HepG2 (cell line): ENCODE measurements at regions not wholly inside any gene's neighbourhood (a gene's known extent, or its start where the extent isn't known, plus 50 kb on each side); places are given as distances from the start of the nearest gene placed in this dataset.

Experiments
- ATAC-seq: fragments of 200-7000 bp; cut with Tn5 transposase; 3 replicates; pipeline ENCODE4 v1.9.1; 2020; ENCODE audit warnings: mild to moderate bottlenecking, moderate library complexity
- BruUV-seq: library from RNA; stranded (reverse); fragments of 400-500 nt; replicated peaks from 2 replicates; lab custom pipeline; 2021; lab: Mats Ljungman, UMichigan
- CTCF ChIA-PET: fragments of 300-600 bp; formaldehyde crosslinking; extraction: SDS; loops from one replicate; lab custom pipeline; 2021; ENCODE audit warnings: low total read pairs, inconsistent platforms, low intra/inter-chr PET ratio; lab: Yijun Ruan, JAX
- POLR2A ChIA-PET: fragments of 350-600 bp; sonication (Branson Sonifier 250); formaldehyde crosslinking; loops from one replicate; lab custom pipeline; 2020; ENCODE audit warnings: antibody characterized with exemption, inconsistent platforms; lab: Yijun Ruan, JAX
- DNase-seq: peaks from one replicate; pipeline ENCODE4 v3.0.0-alpha.2; 2015; ENCODE audit warnings: low spot score
- FAIRE-seq: peaks from 3 replicates; lab custom pipeline; 2011; peaks lifted over from hg19 to GRCh38; lab: Jason Lieb, UNC
- H2AFZ ChIP-seq: one replicate; pipeline ENCODE4 v1.6.1; 2011; ENCODE audit warnings: low read length, inconsistent platforms
- H3K27ac ChIP-seq: fragments of 300-600 bp; 3 replicates; pipeline ENCODE4 v1.8.0; 2011; ENCODE audit warnings: mixed run types, mild to moderate bottlenecking, mixed read lengths, low read length, inconsistent platforms; ENCODE audit not compliant: insufficient read depth; ENCODE audit errors: extremely low read length
- H3K27me3 ChIP-seq, 2 experiments: fragments of 200-600 bp in 1 of 2; 2 replicates in 1 of 2; 3 replicates in 1 of 2; pipeline versions ENCODE4 v1.6.0 to v1.8.0; 2011; ENCODE audit warnings: low read length in 2 of 2, mild to moderate bottlenecking in 2 of 2, moderate library complexity in 2 of 2, inconsistent platforms in 1 of 2; ENCODE audit not compliant: insufficient read depth in 2 of 2, control insufficient read depth in 1 of 2
- H3K36me3 ChIP-seq, 2 experiments: fragments of 200-600 bp in 1 of 2; replicated peaks in 1 of 2; 2 replicates in 1 of 2; 3 replicates in 1 of 2; pipeline versions ENCODE4 v1.5.1 to v1.8.0; 2011; ENCODE audit warnings: low read length in 2 of 2, inconsistent platforms in 1 of 2; ENCODE audit not compliant: insufficient read depth in 2 of 2, control insufficient read depth in 1 of 2
- H3K4me1 ChIP-seq: 2 replicates; pipeline ENCODE4 v1.5.1; 2012; ENCODE audit warnings: low read length, inconsistent platforms; ENCODE audit not compliant: insufficient read depth
- H3K4me2 ChIP-seq: 2 replicates; pipeline ENCODE4 v1.6.0; 2011; ENCODE audit warnings: low read depth, low read length, inconsistent platforms
- H3K4me3 ChIP-seq, 3 experiments: fragments of 200-600 bp in 1 of 3; sonication (generic), shearing (Covaris generic) in 1 of 3; replicated peaks in 1 of 3; 2 replicates each; pipeline ENCODE4 v1.5.1; 2011 to 2016; ENCODE audit warnings: low read length in 3 of 3, inconsistent platforms in 2 of 3, low read depth in 2 of 3, mild to moderate bottlenecking in 2 of 3, control low read depth in 1 of 3, mixed read lengths in 1 of 3; ENCODE audit not compliant: insufficient read depth in 1 of 3
- H3K79me2 ChIP-seq: one replicate; pipeline ENCODE4 v1.6.1; 2011; ENCODE audit warnings: low read length, inconsistent platforms; ENCODE audit not compliant: insufficient read depth
- H3K9ac ChIP-seq: 2 replicates; pipeline ENCODE4 v1.6.0; 2011; ENCODE audit warnings: mild to moderate bottlenecking, low read depth, low read length, inconsistent platforms; ENCODE audit not compliant: insufficient read depth
- H3K9me3 ChIP-seq: 2 replicates; pipeline ENCODE4 v1.5.1; 2012; ENCODE audit warnings: mild to moderate bottlenecking, low read length
- H4K20me1 ChIP-seq: 2 replicates; pipeline ENCODE4 v1.6.0; 2011; ENCODE audit warnings: inconsistent platforms, mild to moderate bottlenecking, low read length, moderate library complexity; ENCODE audit not compliant: insufficient read depth
- ATF7-NPFF ChIP-seq: sonication (generic); formaldehyde crosslinking; IDR thresholded peaks from 2 replicates; pipeline ENCODE4 v1.8.1; 2023; ENCODE audit warnings: mild to moderate bottlenecking, low read depth, missing genetic modification reagents, moderate library complexity
- DDIT3 ChIP-seq: sonication (generic); formaldehyde crosslinking; IDR thresholded peaks from 2 replicates; pipeline ENCODE4 v1.4.0; 2020; ENCODE audit warnings: mild to moderate bottlenecking, missing genetic modification reagents
- DNMT3B ChIP-seq: conservative IDR thresholded peaks from 2 replicates; pipeline ENCODE4 v1.6.1; 2016; ENCODE audit warnings: missing biosample characterization, control low read depth
- GMEB1 ChIP-seq: sonication (generic); formaldehyde crosslinking; IDR thresholded peaks from 2 replicates; pipeline ENCODE4 v1.5.1; 2020; ENCODE audit warnings: missing genetic modification reagents, mild to moderate bottlenecking, borderline replicate concordance
- MAFF ChIP-seq: IDR thresholded peaks from 2 replicates; pipeline ENCODE4 v1.6.1; 2011; ENCODE audit warnings: low read depth, low read length, improper control_type of control experiment
- MAFK ChIP-seq, 2 experiments: IDR thresholded peaks in 1 of 2; conservative IDR thresholded peaks in 1 of 2; 2 replicates each; pipeline ENCODE4 v1.6.1; 2011; ENCODE audit warnings: improper control_type of control experiment in 2 of 2, low read length in 2 of 2
- SRY ChIP-seq: sonication (generic); formaldehyde crosslinking; IDR thresholded peaks from 2 replicates; pipeline ENCODE4 v1.8.0; 2022; ENCODE audit warnings: mild to moderate bottlenecking, missing genetic modification reagents
- ZNF136 ChIP-seq: sonication (generic); formaldehyde crosslinking; IDR thresholded peaks from 2 replicates; pipeline ENCODE4 v1.8.1; 2022; ENCODE audit warnings: low read depth, mild to moderate bottlenecking, moderate library complexity, missing genetic modification reagents
- ZNF138 ChIP-seq: sonication (generic); formaldehyde crosslinking; IDR thresholded peaks from 2 replicates; pipeline ENCODE4 v1.5.0; 2020; ENCODE audit warnings: mild to moderate bottlenecking, low read depth, missing genetic modification reagents
- ZNF234 ChIP-seq: sonication (generic); formaldehyde crosslinking; conservative IDR thresholded peaks from 2 replicates; pipeline ENCODE4 v1.5.1; 2020; ENCODE audit warnings: mild to moderate bottlenecking, missing genetic modification reagents
- ZNF282 ChIP-seq: fragments of 450-650 bp; IDR thresholded peaks from 2 replicates; pipeline ENCODE4 v1.6.1; 2018; ENCODE audit not compliant: partially characterized antibody
- WGBS: methylation state at CpG from one replicate; pipeline ENCODE4 v1.1.6; 2017; ENCODE audit warnings: low lambda C conversion rate; 5-methylcytosine and 5-hydroxymethylcytosine counted together
- in situ Hi-C: cut with HindIII; loops from 2 replicates; pipeline ENCODE4 v1.10.0; 2017; ENCODE audit warnings: low pct_unique_long_range_greater_than_20kb; ENCODE audit not compliant: extremely low pct_ligation_motif_present
- intact Hi-C: fragments of 100-400 bp; cut with micrococcal nuclease; formaldehyde crosslinking; loops from one replicate; pipeline ENCODE4 v1.10.0; 2022; ENCODE audit not compliant: unreplicated experiment

GRCh38 chr16:8342276-8342675 is 248.0 kb downstream of the TMEM114 start:
- ChIA-PET CTCF (no interaction called here), POLR2A (no interaction called here)
- no peak overlapping the region for H3K27ac ChIP-seq
- H3K9me3 ChIP-seq = no peaks in the 10 kb centered on the region
- TF ChIP-seq SRY (CRISPR knock-in tag) (no peak), ZNF234 (CRISPR knock-in tag) (no peak), GMEB1 (CRISPR knock-in tag) (no peak), ZNF282 (no peak), DNMT3B (CRISPR knock-in tag) (no peak), DDIT3 (CRISPR knock-in tag) (no peak), ATF7-NPFF (no peak)
- ATAC-seq (no peak), FAIRE-seq (no peak), DNase-seq (no peak)
- no peak overlapping the region for H3K4me3 ChIP-seq
- peaks cover 0 to 7% of the 10 kb centered on the region in 2 experiments; a peak in 1 of 5 replicates for H3K27me3 ChIP-seq
- H3K36me3 ChIP-seq = no peaks in the 10 kb centered on the region
- H3K4me1 ChIP-seq = no peaks in the 10 kb centered on the region
- H3K4me2 ChIP-seq = no peak overlapping the region
- WGBS = 3% methylated on average over 4 of the region's 4 CpGs
- intact Hi-C loops = loop anchor here (5.0 kb wide), 1 partner anchor 290 kb away; no protein-coding TSS in a partner anchor
- in situ Hi-C loops = no loop called here
- no peaks in the 10 kb centered on the region for H3K79me2 ChIP-seq
- no peaks in the 10 kb centered on the region for H4K20me1 ChIP-seq
- BruUV-seq = no TSS peak
- H2AFZ ChIP-seq = no peak overlapping the region
- H3K9ac ChIP-seq = no peak overlapping the region

- Histone ChIP-seq H3K27ac (no peak overlapping the region), H3K4me1 (no peaks in the 10 kb centered on the region), H3K36me3 (no peaks in the 10 kb centered on the region)
- 8% methylated on average over 5 of the region's 5 CpGs for WGBS
- ATAC-seq = no peak
- TF ChIP-seq MAFF = peak; percentile 57
- no peak for TF ChIP-seq ZNF138
- peak; percentile 65 to 78 for TF ChIP-seq MAFK (conservative IDR thresholded peaks at IDR 0.05 in 1 of 2, IDR thresholded peaks at IDR 0.05 in 1 of 2; ENCODE audit: low read length in 2 of 2)
- no peak for TF ChIP-seq ZNF136 (CRISPR knock-in tag)
- TF ChIP-seq, all 625 proteins: peak for 2
- DNase-seq (no peak), FAIRE-seq (no peak)
- CTCF ChIA-PET = no interaction called here
- Histone ChIP-seq H3K9ac (no peak overlapping the region), H3K4me2 (no peak overlapping the region), H4K20me1 (no peaks in the 10 kb centered on the region), H3K9me3 (no peaks in the 10 kb centered on the region), H3K79me2 (no peaks in the 10 kb centered on the region), H2AFZ (no peak overlapping the region), H3K27me3 (no peaks in the 10 kb centered on the region; a peak in 1 of 5 replicates), H3K4me3 (no peak overlapping the region)
- intact Hi-C loops (loop anchor here (10.0 kb wide), 1 partner anchor 64 kb away; no protein-coding TSS in a partner anchor), in situ Hi-C loops (no loop called here)
- no TSS peak for BruUV-seq
- POLR2A ChIA-PET = no interaction called here
Observed at GRCh38 chr16:8330761-8331160, 259.6 kb downstream of the TMEM114 start.
